Adrenal gland (tissue), 5 donors: ENCODE measurements at regions not wholly inside any gene's neighbourhood (a gene's known extent, or its start where the extent isn't known, plus 50 kb on each side); places are given as distances from the start of the nearest gene placed in this dataset.

Experiments used
- CTCF ChIP-seq, 6 experiments: fragments of 450-650 bp in 4 of 6; fragments of 200-600 bp in 2 of 6; sonication (generic) in 1 of 6; IDR thresholded peaks; 1 replicate in 5 of 6; 2 replicates in 1 of 6; pipeline versions ENCODE4 v1.5.1 to v1.8.0; 2016 to 2021; ENCODE audit warnings: antibody characterized with exemption in 6 of 6, mild to moderate bottlenecking in 2 of 6, moderate library complexity in 1 of 6
- POLR2A ChIP-seq, 2 donors: fragments of 450-650 bp; IDR thresholded peaks; one replicate each; pipeline ENCODE4 v1.6.1; 2017; ENCODE audit warnings: antibody characterized with exemption in 2 of 2, mild to moderate bottlenecking in 2 of 2, moderate library complexity in 1 of 2
- donor health status: DM: no; HTN: no; CAD: no.

DNA sequence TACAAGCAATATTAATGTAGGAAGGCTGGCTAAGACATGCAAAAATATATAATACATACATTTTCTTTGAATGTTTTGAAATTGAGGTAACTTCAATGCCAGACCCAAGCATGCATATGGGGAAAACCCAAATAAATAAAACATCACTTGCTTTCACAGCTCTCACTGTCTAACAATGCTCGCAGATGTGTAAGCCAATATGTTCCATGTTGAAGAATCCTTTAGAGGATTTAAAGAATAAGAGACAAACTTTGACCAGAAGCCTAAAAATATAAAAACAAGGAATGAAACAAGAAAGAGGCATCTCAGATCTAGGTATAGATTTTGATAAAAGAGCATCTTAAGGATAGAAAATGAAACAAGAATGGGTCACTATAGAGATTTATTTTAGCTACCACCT is 354.2 kb downstream of the CDH10 start:
- TF ChIP-seq CTCF (IDR thresholded peaks at IDR 0.05), result no peak
- TF ChIP-seq POLR2A (IDR thresholded peaks at IDR 0.05), result no peak
